Heart left ventricle (tissue), 13 donors: ENCODE measurements at regions not wholly inside any gene's neighbourhood (a gene's known extent, or its start where the extent isn't known, plus 50 kb on each side); places are given as distances from the start of the nearest gene placed in this dataset.

ENCODE experiments used
- POLR2A ChIP-seq, 2 donors: fragments of 450-650 bp; IDR thresholded peaks; one replicate each; pipeline ENCODE4 v1.6.1; 2017; ENCODE audit warnings: antibody characterized with exemption in 2 of 2, mild to moderate bottlenecking in 2 of 2, moderate library complexity in 2 of 2
- TF ChIP-seq, protein P1 (sequence below), 12 donors: fragments of 200-600 bp; sonication (generic) in 4 of 12; IDR thresholded peaks; one replicate each; pipeline versions ENCODE4 v1.5.0 to v1.8.0; 2018 to 2022; ENCODE audit warnings: antibody characterized with exemption in 12 of 12, mild to moderate bottlenecking in 5 of 12
- donor health status: ischemic (EF 13 %, LVEDD 7.1; RV severe dilation, severe dysfunction).
- donor health status: DM: no; HTN: yes; CAD: no.
- donor health status: DM: no; HTN: no; CAD: no.
- donor health status: ischemic (EF 25% LVEDD 6.9; RV normal size, moderate dysfunction).
- donor health status: ischemic (EF 25% LVEDD 5.7; RV mildly dilated, moderate dysfunction).
- donor health status: ischemic (EF 35%, LVEDD 5.7; RV mildly dilated, moderate dysfunction).
- donor health status: nonischemic (EF 11% LVEDD 7.7; RV severe dilation, severe dysfunction).
- donor health status: DM: yes; HTN: yes; CAD: no.
- donor health status: PGD.
- donor health status: ischemic (EF 29% LVEDD 5.4; RV normal size, mild dysfunction).
- donor health status: nonischemic (EF 23%, LVEDD 6.1; RV moderate dilation, normal function).

DNA sequence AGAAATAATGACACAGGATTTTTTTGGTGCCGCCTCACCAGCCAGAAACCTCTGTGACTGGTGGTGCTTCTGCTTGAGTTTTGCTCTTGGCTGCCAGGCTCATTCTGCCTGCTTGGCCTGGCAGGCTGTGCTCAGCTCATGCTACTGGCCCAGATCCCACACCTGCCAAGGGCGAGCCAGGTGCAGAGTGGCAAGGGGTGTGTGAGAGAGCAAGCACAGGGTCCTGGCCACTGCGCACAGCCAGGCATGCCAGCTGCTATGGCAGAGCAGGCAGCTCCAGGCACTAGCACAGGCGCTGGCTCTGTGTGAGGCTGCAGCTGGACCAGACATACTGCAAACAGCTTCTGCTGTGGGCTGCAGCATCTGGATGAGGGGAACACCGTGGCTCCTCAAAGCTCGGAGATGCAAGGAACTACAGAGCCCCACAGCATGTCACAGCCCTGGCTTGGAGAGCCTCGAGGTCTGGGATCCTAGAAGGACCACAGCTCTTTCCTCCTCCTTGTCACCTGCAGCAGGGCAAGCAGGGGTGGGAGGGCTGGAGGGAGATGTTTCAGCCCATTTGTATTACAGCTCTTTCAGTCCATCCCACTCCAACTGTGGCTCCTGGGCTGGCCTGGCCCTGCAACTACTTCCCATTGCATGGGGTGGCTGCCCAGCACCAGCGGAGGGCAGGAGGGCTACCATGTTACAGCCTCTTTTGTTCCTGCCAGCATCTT lies 313.4 kb upstream of the SEMA3C start:
- TF ChIP-seq, protein P1, sequence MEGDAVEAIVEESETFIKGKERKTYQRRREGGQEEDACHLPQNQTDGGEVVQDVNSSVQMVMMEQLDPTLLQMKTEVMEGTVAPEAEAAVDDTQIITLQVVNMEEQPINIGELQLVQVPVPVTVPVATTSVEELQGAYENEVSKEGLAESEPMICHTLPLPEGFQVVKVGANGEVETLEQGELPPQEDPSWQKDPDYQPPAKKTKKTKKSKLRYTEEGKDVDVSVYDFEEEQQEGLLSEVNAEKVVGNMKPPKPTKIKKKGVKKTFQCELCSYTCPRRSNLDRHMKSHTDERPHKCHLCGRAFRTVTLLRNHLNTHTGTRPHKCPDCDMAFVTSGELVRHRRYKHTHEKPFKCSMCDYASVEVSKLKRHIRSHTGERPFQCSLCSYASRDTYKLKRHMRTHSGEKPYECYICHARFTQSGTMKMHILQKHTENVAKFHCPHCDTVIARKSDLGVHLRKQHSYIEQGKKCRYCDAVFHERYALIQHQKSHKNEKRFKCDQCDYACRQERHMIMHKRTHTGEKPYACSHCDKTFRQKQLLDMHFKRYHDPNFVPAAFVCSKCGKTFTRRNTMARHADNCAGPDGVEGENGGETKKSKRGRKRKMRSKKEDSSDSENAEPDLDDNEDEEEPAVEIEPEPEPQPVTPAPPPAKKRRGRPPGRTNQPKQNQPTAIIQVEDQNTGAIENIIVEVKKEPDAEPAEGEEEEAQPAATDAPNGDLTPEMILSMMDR (IDR thresholded peaks at IDR 0.05) = no peak
- TF ChIP-seq POLR2A (IDR thresholded peaks at IDR 0.05) = no peak
